Fibroblast of pulmonary artery (primary cell): ENCODE measurements at regions not wholly inside any gene's neighbourhood (a gene's known extent, or its start where the extent isn't known, plus 50 kb on each side); places are given as distances from the start of the nearest gene placed in this dataset.
A peak's percentile ranks its signal among the peaks of the same experiment; 100 is the strongest.

Experiments
- DNase-seq: peaks from one replicate; pipeline ENCODE4 v3.0.0-alpha.2; 2010; ENCODE audit warnings: low read depth
- H3K4me3 ChIP-seq: replicated peaks from 2 replicates; pipeline ENCODE4 v1.5.1; 2011; ENCODE audit warnings: low read depth, mild to moderate bottlenecking, control low read depth, low read length, moderate library complexity
- CTCF ChIP-seq: IDR thresholded peaks from 2 replicates; pipeline ENCODE4 v1.5.1; 2011; ENCODE audit warnings: mild to moderate bottlenecking, control low read depth, low read length, inconsistent platforms; ENCODE audit errors: missing control alignments

GRCh38 chrX:109874548-109874947 lies 128.4 kb upstream of the TMEM164 start:
- no peak for TF ChIP-seq CTCF
- DNase-seq, result no peak
- no peak overlapping the region for H3K4me3 ChIP-seq

DNA sequence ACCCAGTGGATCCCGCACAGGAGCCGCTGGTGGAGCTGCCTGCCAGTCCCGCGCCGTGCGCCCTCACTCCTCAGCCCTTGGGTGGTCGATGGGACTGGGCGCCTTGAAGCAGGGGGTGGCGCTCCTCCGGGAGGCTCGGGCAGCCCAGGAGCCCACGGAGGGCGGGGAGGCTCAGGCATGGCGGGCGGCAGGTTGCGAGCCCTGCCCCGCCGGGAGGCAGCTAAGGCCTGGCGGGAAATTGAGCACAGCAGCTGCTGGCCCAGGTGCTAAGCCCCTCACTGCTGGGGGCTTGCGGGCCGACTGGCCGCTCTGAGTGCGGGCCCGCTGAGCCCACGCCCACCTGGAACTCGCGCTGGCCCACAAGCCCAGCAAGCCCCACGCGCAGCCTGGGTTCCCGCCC lies 127.1 kb upstream of the TMEM164 start:
- DNase-seq, result no peak
- TF ChIP-seq CTCF, result no peak

GRCh38 chrX:109878236-109878635 lies 124.7 kb upstream of the TMEM164 start:
- no peak overlapping the region for H3K4me3 ChIP-seq
- no peak for DNase-seq
- no peak for TF ChIP-seq CTCF

More for the DNA sequence above, 127.1 kb upstream of the TMEM164 start:
- no peak overlapping the region for H3K4me3 ChIP-seq

GRCh38 chrX:109879991-109880390 lies 122.9 kb upstream of the TMEM164 start:
- DNase-seq, result no peak
- H3K4me3 ChIP-seq, result no peak overlapping the region
- no peak for TF ChIP-seq CTCF

DNA sequence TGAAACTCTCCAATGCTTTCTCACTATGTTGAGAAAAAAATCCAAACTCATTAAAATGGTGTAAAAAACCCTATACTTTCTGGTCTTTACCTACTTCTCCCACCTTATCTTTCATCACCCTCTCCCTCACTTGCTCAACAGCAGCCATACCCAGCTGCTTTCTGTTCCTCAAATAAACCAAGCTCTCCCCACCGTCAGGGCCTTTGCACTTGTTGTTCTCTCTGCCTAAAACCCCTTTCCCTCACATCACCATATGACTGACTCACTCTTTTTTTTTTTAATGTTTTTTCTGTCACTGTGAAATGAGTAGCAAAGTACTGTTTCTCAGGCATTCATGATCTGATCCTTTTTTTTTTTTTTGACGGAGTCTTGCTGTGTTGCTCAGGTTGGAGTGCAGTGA lies 122.3 kb upstream of the TMEM164 start:
- no peak for TF ChIP-seq CTCF
- DNase-seq, result no peak
- H3K4me3 ChIP-seq, result no peak overlapping the region

DNA sequence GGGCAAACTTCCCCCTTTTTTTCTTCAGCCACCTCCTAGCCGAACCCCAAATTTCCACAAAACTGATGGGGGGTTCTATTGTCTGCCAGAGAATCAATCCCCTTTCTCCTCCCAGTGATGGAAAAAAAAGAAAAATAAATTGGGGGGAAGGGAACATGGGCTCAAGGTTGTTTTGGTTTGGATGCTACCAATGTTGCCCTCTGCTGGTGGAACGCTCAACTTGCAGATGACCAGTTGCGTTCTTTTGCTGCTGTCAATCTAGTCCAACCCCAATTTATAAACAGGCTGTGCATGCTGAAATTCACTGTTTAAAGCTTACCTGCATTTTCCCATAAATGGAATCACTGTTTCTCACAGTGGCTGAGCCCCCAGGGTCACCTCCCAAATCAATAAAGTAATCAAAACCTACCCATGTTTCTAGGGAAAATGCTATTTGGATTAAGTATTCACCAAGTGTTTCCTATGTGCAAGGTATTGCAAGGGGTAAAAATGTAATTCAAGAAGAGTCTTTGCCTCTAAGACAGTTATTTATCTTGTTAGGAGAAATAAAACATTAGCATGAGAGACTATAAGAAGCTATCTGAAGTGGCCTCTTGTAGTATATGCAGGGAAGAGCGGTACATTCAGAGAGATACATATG lies 116.7 kb upstream of the TMEM164 start:
- peak; percentile 70 for DNase-seq
- no peak overlapping the region for H3K4me3 ChIP-seq
- peak; percentile 73 for TF ChIP-seq CTCF

- peak; percentile 42 for TF ChIP-seq CTCF
- peak; percentile 45 for DNase-seq
These were observed 113.5 kb upstream of the TMEM164 start for GRCh38 chrX:109889289-109890006.

More at GRCh38 chrX:109889289-109890006, 113.5 kb upstream of the TMEM164 start:
- no peak overlapping the region for H3K4me3 ChIP-seq
